Prostate gland (tissue), 2 donors: ENCODE measurements at regions not wholly inside any gene's neighbourhood (a gene's known extent, or its start where the extent isn't known, plus 50 kb on each side); places are given as distances from the start of the nearest gene placed in this dataset.
"Not testable (repeated sequence)": the region's sequence is repeated elsewhere in the genome, so short reads cannot be mapped to it uniquely, and the experiment has no call there.

ENCODE experiments used
- CTCF ChIP-seq, 4 experiments: fragments of 200-600 bp in 2 of 4; fragments of 450-650 bp in 2 of 4; sonication (generic) in 2 of 4; IDR thresholded peaks; 1 replicate in 3 of 4; 2 replicates in 1 of 4; pipeline ENCODE4 v1.5.1; 2016 to 2019; ENCODE audit warnings: antibody characterized with exemption in 4 of 4, mild to moderate bottlenecking in 2 of 4, moderate library complexity in 2 of 4
- POLR2A ChIP-seq: fragments of 450-650 bp; IDR thresholded peaks from one replicate; pipeline ENCODE4 v1.6.1; 2016; ENCODE audit warnings: antibody characterized with exemption, mild to moderate bottlenecking
- POLR2AphosphoS5 ChIP-seq: sonication (generic); formaldehyde crosslinking; IDR thresholded peaks from one replicate; pipeline ENCODE4 v1.6.1; 2017; ENCODE audit warnings: antibody characterized with exemption

GRCh38 chr4:15179842-15180241 lies 177.6 kb downstream of the CPEB2 start:
- not testable (repeated sequence) for TF ChIP-seq POLR2A; CTCF (IDR thresholded peaks at IDR 0.05); POLR2AphosphoS5
